ENCODE measurements at regions not wholly inside any gene's neighbourhood (a gene's known extent, or its start where the extent isn't known, plus 50 kb on each side); places are given as distances from the start of the nearest gene placed in this dataset.
A peak's percentile ranks its signal among the peaks of the same experiment; 100 is the strongest.
"Not testable (repeated sequence)": the region's sequence is repeated elsewhere in the genome, so short reads cannot be mapped to it uniquely, and the experiment has no call there.

- DNase-seq, result peak in 1 of 2 experiments; percentile 25
Observed at GRCh38 chr6:26234421-26235301, 130.3 kb upstream of the BTN3A2 start.

GRCh38 chr6:26235302-26235670 is 129.7 kb upstream of the BTN3A2 start:
- DNase-seq, result no peak

- not testable (repeated sequence) for DNase-seq
Observed at GRCh38 chr6:26239415-26239814, 125.6 kb upstream of the BTN3A2 start.

- DNase-seq, result no peak
Observed at GRCh38 chr6:26240157-26241032, 124.6 kb upstream of the BTN3A2 start.

GRCh38 chr6:26241033-26241895 is 123.7 kb upstream of the BTN3A2 start:
- no peak for DNase-seq

- no peak for DNase-seq
Observed at GRCh38 chr6:26243132-26243531, 121.9 kb upstream of the BTN3A2 start.

- DNase-seq, result no peak
Observed at GRCh38 chr6:26243752-26244151, 121.2 kb upstream of the BTN3A2 start.

- no peak for DNase-seq
Observed at GRCh38 chr6:26246058-26246457, 118.9 kb upstream of the BTN3A2 start.

- DNase-seq, result no peak
Observed at GRCh38 chr6:26246553-26246952, 118.4 kb upstream of the BTN3A2 start.

- DNase-seq, result no peak
Observed at GRCh38 chr6:26249707-26249956, 115.4 kb upstream of the BTN3A2 start.

- DNase-seq, result no peak
Observed at GRCh38 chr6:26249957-26250697, 114.9 kb upstream of the BTN3A2 start.

- DNase-seq, result no peak
Observed at GRCh38 chr6:26250698-26251044, 114.3 kb upstream of the BTN3A2 start.

GRCh38 chr6:26251354-26252076 is 113.5 kb upstream of the BTN3A2 start:
- DNase-seq, result no peak

GRCh38 chr6:26252077-26252472 is 112.9 kb upstream of the BTN3A2 start:
- no peak for DNase-seq

GRCh38 chr6:26254724-26255123 is 110.3 kb upstream of the BTN3A2 start:
- no peak for DNase-seq

- DNase-seq, result no peak
Observed at GRCh38 chr6:26257272-26257671, 107.7 kb upstream of the BTN3A2 start.

- DNase-seq, result no peak
Observed at GRCh38 chr6:26258212-26258977, 106.6 kb upstream of the BTN3A2 start.

- no peak for DNase-seq
Observed at GRCh38 chr6:26260110-26260637, 104.8 kb upstream of the BTN3A2 start.

- no peak for DNase-seq
Observed at GRCh38 chr6:26260725-26261490, 104.1 kb upstream of the BTN3A2 start.

GRCh38 chr6:26264547-26264946 is 100.5 kb upstream of the BTN3A2 start:
- DNase-seq, result no peak
